Ishikawa (cell line): ENCODE measurements at regions not wholly inside any gene's neighbourhood (a gene's known extent, or its start where the extent isn't known, plus 50 kb on each side); places are given as distances from the start of the nearest gene placed in this dataset.

Experiments
- CEBPB ChIP-seq: IDR thresholded peaks from 2 replicates; pipeline ENCODE4 v1.6.1; 2012
- CREB1 ChIP-seq: IDR thresholded peaks from 2 replicates; pipeline ENCODE4 v1.6.1; 2012; ENCODE audit warnings: low read depth
- EGR1 ChIP-seq: IDR thresholded peaks from 2 replicates; pipeline ENCODE4 v1.6.1; 2012
- EP300 ChIP-seq: IDR thresholded peaks from 2 replicates; pipeline ENCODE4 v1.6.1; 2012; ENCODE audit warnings: borderline replicate concordance
- FOXM1 ChIP-seq: IDR thresholded peaks from 2 replicates; pipeline ENCODE4 v1.6.1; 2012; ENCODE audit warnings: low read depth, borderline replicate concordance
- MAX ChIP-seq: IDR thresholded peaks from 2 replicates; pipeline ENCODE4 v1.6.1; 2012
- NFIC ChIP-seq: IDR thresholded peaks from 2 replicates; pipeline ENCODE4 v1.6.1; 2012
- RAD21 ChIP-seq: IDR thresholded peaks from 2 replicates; pipeline ENCODE4 v1.6.1; 2012; ENCODE audit warnings: low read depth
- REST ChIP-seq: IDR thresholded peaks from 2 replicates; pipeline ENCODE4 v1.6.1; 2012; ENCODE audit warnings: low read depth, mild to moderate bottlenecking
- TAF1 ChIP-seq: IDR thresholded peaks from 2 replicates; pipeline ENCODE4 v1.6.1; 2012; ENCODE audit warnings: low read depth, mild to moderate bottlenecking
- TCF12 ChIP-seq: IDR thresholded peaks from 2 replicates; pipeline ENCODE4 v1.6.1; 2012; ENCODE audit warnings: low read depth
- TEAD4 ChIP-seq: IDR thresholded peaks from 2 replicates; pipeline ENCODE4 v1.6.1; 2012
- USF1 ChIP-seq: IDR thresholded peaks from 2 replicates; pipeline ENCODE4 v1.6.1; 2012
- YY1 ChIP-seq: IDR thresholded peaks from 2 replicates; pipeline ENCODE4 v1.6.1; 2012; ENCODE audit warnings: low read depth
- ZBTB7A ChIP-seq: IDR thresholded peaks from 2 replicates; pipeline ENCODE4 v1.6.1; 2012; ENCODE audit warnings: low read depth

- TF ChIP-seq CEBPB (no peak), MAX (no peak), FOXM1 (no peak), EP300 (no peak), TEAD4 (no peak), TAF1 (no peak), NFIC (no peak), REST (no peak), ZBTB7A (no peak), RAD21 (no peak), EGR1 (no peak), TCF12 (no peak), CREB1 (no peak), USF1 (no peak), YY1 (no peak)
Measured at GRCh38 chr15:52866698-52867097, 76.6 kb upstream of the ONECUT1 start.

- TF ChIP-seq USF1 (no peak), REST (no peak), FOXM1 (no peak), MAX (no peak), TAF1 (no peak), EGR1 (no peak), RAD21 (no peak), CEBPB (no peak), TCF12 (no peak)
Measured at GRCh38 chr15:52862677-52863076, 72.5 kb upstream of the ONECUT1 start.

GRCh38 chr15:52858782-52859176, 68.6 kb upstream of the ONECUT1 start:
- no peak for TF ChIP-seq TEAD4

GRCh38 chr15:52857937-52858781, 68.0 kb upstream of the ONECUT1 start:
- no peak for TF ChIP-seq CEBPB
- TF ChIP-seq USF1 = no peak
- no peak for TF ChIP-seq NFIC
- no peak for TF ChIP-seq FOXM1
- no peak for TF ChIP-seq MAX
- TF ChIP-seq TAF1 = no peak
- no peak for TF ChIP-seq ZBTB7A
- no peak for TF ChIP-seq YY1
- no peak for TF ChIP-seq EP300
- no peak for TF ChIP-seq RAD21
- no peak for TF ChIP-seq REST
- no peak for TF ChIP-seq EGR1
- TF ChIP-seq TCF12 = no peak
- TF ChIP-seq TEAD4 = no peak
